IPS DF 6.9 (cell line): ENCODE measurements at regions not wholly inside any gene's neighbourhood (a gene's known extent, or its start where the extent isn't known, plus 50 kb on each side); places are given as distances from the start of the nearest gene placed in this dataset.

ENCODE experiments used
- DNase-seq: peaks from one replicate; pipeline ENCODE4 v3.0.0-alpha.2; 2013; ENCODE audit warnings: low read depth, low spot score
- H3K27ac ChIP-seq: one replicate; pipeline ENCODE4 v1.5.1; 2013; ENCODE audit warnings: low read length, control low read depth
- H3K27me3 ChIP-seq: 2 replicates; pipeline ENCODE4 v1.6.1; 2013; ENCODE audit warnings: mild to moderate bottlenecking, low read length; ENCODE audit not compliant: control insufficient read depth, insufficient read depth
- H3K36me3 ChIP-seq: 2 replicates; pipeline ENCODE4 v1.6.1; 2013; ENCODE audit warnings: low read length; ENCODE audit not compliant: control insufficient read depth, insufficient read depth
- H3K4me1 ChIP-seq: 2 replicates; pipeline ENCODE4 v1.6.1; 2013; ENCODE audit warnings: low read length; ENCODE audit not compliant: control insufficient read depth, insufficient read depth
- H3K4me3 ChIP-seq: 2 replicates; pipeline ENCODE4 v1.5.1; 2013; ENCODE audit warnings: mild to moderate bottlenecking, low read length
- H3K9me3 ChIP-seq: 2 replicates; pipeline ENCODE4 v1.6.1; 2013; ENCODE audit warnings: low read length, inconsistent platforms; ENCODE audit not compliant: control insufficient read depth, insufficient read depth
- WGBS: extraction: QIAGEN DNeasy Blood & Tissue Kit; methylation state at CpG from one replicate; pipeline ENCODE4 v1.1.7; 2013; ENCODE audit warnings: mixed read lengths, missing lambda C conversion rate; ENCODE audit not compliant: insufficient read length, insufficient coverage; 5-methylcytosine and 5-hydroxymethylcytosine counted together

DNA sequence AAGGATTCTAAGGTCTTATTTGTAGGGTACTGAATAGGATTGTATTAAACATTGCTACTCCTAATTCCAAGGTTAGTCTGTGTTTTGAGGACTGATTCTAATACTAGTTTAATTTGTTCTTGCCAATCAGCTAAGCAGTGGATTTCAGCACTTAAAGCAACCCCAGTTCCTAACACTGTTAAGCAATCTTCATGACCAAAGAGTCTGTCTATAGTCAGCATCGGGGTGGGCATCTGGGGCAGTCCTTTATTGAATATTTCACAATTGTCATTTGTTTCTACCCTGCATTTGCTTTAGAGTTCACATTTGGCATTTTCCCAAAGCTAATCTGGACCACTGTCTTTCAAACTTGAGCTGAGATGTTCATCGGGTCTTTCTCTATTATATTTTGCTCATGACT is 248.0 kb upstream of the TANK start:
- no CpG with 5 or more reads among the region's 2 CpGs for WGBS

DNA sequence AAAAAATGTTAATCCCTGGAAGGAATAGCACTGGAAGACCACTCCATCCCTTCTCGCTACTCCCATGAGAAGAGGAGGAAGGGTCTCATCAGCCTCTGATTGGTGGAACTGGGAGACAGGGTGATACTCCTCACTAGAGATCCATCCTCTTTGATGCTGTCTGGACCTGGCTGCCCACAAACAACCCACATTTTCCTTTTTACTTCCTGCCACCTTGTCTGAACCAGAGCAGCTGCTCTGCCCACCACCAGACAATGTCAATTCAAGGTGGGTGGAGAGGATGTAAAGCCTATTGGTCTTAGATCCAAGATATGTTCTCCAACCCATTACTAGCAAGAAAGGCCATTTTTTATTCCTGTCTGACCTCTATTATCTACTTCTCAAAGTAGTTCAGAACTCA is 246.9 kb upstream of the TANK start:
- no peaks in the 10 kb centered on the region for H3K36me3 ChIP-seq
- no peak for DNase-seq
- no peaks in the 10 kb centered on the region for H3K4me1 ChIP-seq
- H3K9me3 ChIP-seq = no peaks in the 10 kb centered on the region
- no peak overlapping the region for H3K4me3 ChIP-seq
- H3K27me3 ChIP-seq = 0 out of 2 replicates have a peak, but pooled peaks cover 1% of the 10 kb centered on the region
- H3K27ac ChIP-seq = no peak overlapping the region
- WGBS = no CpG with 5 or more reads among the region's 1 CpG

More for the DNA sequence above, 248.0 kb upstream of the TANK start:
- H3K4me1 ChIP-seq = no peaks in the 10 kb centered on the region
- H3K27me3 ChIP-seq = 0 out of 2 replicates have a peak, but pooled peaks cover 1% of the 10 kb centered on the region
- no peaks in the 10 kb centered on the region for H3K9me3 ChIP-seq
- no peak for DNase-seq
- H3K27ac ChIP-seq = no peak overlapping the region
- no peak overlapping the region for H3K4me3 ChIP-seq
- no peaks in the 10 kb centered on the region for H3K36me3 ChIP-seq

DNA sequence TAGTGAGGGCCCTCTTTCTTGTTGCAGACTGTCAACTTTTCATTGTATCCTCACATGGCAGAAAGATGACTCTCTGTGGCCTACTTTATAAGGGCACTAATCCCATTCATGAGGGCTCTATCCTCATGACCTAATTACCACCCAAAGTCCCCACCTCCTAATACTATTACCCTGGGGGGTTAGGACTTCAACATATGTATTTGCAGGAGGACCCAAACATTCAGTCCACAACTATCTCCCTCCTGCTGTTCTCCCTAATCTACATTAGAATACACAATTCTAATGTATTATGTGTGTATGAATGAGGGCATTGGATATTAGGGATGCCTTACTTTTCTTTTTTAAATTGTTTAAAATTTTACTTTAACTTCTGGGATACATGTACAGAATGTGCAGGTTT is 246.0 kb upstream of the TANK start:
- H3K9me3 ChIP-seq = no peaks in the 10 kb centered on the region
- no peak for DNase-seq
- H3K36me3 ChIP-seq = no peaks in the 10 kb centered on the region
- H3K4me1 ChIP-seq = no peaks in the 10 kb centered on the region
- no peak overlapping the region for H3K27ac ChIP-seq
- 0 out of 2 replicates have a peak, but pooled peaks cover 1% of the 10 kb centered on the region for H3K27me3 ChIP-seq
- H3K4me3 ChIP-seq = no peak overlapping the region

DNA sequence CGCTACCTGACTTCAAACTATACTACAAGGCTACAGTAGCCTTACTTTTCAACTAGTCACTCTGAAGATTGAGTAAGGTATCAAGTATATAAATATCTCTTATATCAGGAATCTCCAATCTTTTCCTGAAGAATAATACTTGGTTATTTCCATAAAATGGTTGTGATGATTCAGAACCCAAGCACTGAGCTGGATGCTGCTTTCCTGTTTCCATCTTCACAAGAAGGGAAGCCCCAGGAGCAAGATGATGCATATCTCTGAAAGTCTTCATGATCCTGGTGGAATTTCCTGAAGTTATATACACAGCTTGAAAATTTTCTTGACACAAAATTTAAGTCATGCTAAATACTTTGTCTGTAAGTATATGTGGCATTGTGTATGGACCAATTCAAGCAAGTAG is 243.9 kb upstream of the TANK start:
- Histone ChIP-seq H3K4me1 (no peaks in the 10 kb centered on the region), H3K36me3 (no peaks in the 10 kb centered on the region), H3K9me3 (no peaks in the 10 kb centered on the region), H3K27me3 (0 out of 2 replicates have a peak, but pooled peaks cover 1% of the 10 kb centered on the region), H3K27ac (no peak overlapping the region), H3K4me3 (no peak overlapping the region)
- no peak for DNase-seq
- WGBS = no CpG with 5 or more reads among the region's 1 CpG

DNA sequence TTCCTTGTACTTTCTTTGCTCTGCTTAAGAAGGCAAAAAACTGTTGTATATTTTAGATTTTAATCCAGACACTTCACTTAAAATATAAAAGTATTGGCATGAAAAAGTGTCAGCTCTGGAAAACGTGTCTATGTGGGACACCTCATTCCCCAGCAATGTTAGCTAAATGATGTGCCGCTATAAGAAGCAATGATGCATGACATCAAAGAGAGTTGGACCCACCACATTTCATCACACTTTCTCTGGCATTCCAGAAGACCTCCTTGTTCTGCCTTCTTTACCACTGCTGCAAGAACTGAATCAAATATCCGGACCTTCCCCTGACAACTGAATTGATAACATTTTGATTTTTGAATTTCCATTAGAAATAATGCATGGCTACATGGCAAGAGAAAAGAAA is 242.4 kb upstream of the TANK start:
- Histone ChIP-seq H3K36me3 (no peaks in the 10 kb centered on the region), H3K4me3 (no peak overlapping the region), H3K27ac (no peak overlapping the region), H3K27me3 (0 out of 2 replicates have a peak, but pooled peaks cover 1% of the 10 kb centered on the region), H3K9me3 (no peaks in the 10 kb centered on the region), H3K4me1 (no peaks in the 10 kb centered on the region; the same call in 1 of the 2 replicates)
- WGBS = no CpG with 5 or more reads among the region's 3 CpGs
- no peak for DNase-seq

DNA sequence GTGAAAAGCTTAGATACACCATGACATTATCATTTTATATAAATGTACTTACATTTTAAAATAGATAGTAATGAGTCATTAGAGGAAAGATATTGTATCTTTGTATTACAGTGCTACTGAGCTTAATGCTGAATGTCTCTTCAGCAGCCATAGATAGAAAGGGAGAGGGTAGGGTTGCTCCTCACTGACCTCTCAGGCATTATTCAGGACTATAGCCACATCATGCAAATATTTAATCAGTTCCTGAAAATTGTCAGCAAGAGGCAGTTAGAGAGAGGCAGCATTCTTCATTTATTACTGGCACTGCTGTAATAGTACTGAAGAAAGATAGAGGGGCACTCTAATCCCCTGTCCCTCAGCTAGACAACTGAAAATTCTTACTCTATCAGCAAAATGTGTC is 242.0 kb upstream of the TANK start:
- H3K27ac ChIP-seq = no peak overlapping the region
- no peaks in the 10 kb centered on the region; the same call in 1 of the 2 replicates for H3K4me1 ChIP-seq
- no peak overlapping the region for H3K4me3 ChIP-seq
- 0 out of 2 replicates have a peak, but pooled peaks cover 1% of the 10 kb centered on the region for H3K27me3 ChIP-seq
- no peak for DNase-seq
- H3K36me3 ChIP-seq = no peaks in the 10 kb centered on the region
- H3K9me3 ChIP-seq = no peaks in the 10 kb centered on the region

DNA sequence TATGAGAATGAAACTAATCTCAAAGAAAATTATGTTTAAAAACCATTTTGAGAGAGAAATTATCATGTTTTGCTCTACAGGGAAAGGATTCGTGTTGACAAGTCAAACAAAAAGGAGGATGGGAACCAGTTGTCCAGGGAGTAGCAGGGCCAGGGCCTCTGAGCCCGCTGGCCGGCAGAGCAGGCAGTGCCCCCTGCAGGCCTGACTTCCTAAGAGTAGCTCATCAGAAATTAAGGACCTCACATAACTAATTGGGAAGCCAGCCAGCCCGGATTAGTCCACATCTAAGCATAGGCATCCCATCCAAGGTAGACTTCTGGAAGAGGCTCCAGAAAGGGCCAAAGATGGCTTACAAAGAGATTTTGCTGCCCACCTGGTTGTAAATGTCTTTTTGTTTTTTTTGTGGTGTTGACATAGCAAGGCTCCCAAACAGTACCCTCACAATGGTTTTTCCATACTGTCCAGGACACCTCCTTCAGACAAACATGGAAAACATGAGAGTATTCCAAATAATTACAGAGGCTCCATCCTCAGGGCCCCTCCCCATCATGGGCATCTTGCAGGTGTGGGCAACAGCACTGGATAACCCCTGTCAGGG is 241.2 kb upstream of the TANK start:
- DNase-seq = peak; percentile 45
- no peaks in the 10 kb centered on the region for H3K27me3 ChIP-seq
- no peaks in the 10 kb centered on the region for H3K36me3 ChIP-seq
- no peaks in the 10 kb centered on the region for H3K9me3 ChIP-seq
- H3K27ac ChIP-seq = no peak overlapping the region
- no peaks in the 10 kb centered on the region; the same call in 1 of the 2 replicates for H3K4me1 ChIP-seq
- no CpG with 5 or more reads among the region's 4 CpGs for WGBS
- H3K4me3 ChIP-seq = no peak overlapping the region

DNA sequence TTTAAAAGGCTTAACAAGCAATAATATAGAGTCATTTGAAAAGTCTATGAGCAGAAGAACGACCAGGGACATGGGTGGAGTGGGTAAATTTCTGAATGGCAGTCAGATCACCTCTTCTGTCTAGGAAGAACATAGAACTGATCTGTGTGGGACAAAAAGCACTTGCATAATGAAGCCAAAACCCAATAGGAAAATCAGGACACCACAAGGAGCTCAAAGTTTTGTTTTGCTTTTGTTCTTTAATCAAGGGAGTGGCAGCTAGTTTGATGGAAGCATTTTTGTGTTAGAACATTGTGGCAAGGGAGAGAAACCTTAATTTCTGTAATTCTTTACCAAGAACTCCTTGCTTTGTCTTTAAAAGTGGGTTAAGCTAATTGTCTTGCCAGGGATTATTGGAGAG is 240.2 kb upstream of the TANK start:
- DNase-seq = no peak
- H3K36me3 ChIP-seq = no peaks in the 10 kb centered on the region
- no peak overlapping the region for H3K27ac ChIP-seq
- H3K4me1 ChIP-seq = no peaks in the 10 kb centered on the region; the same call in none of the 2 replicates
- H3K4me3 ChIP-seq = no peak overlapping the region
- no peaks in the 10 kb centered on the region for H3K9me3 ChIP-seq
- no CpG with 5 or more reads among the region's 1 CpG for WGBS
- H3K27me3 ChIP-seq = no peaks in the 10 kb centered on the region

DNA sequence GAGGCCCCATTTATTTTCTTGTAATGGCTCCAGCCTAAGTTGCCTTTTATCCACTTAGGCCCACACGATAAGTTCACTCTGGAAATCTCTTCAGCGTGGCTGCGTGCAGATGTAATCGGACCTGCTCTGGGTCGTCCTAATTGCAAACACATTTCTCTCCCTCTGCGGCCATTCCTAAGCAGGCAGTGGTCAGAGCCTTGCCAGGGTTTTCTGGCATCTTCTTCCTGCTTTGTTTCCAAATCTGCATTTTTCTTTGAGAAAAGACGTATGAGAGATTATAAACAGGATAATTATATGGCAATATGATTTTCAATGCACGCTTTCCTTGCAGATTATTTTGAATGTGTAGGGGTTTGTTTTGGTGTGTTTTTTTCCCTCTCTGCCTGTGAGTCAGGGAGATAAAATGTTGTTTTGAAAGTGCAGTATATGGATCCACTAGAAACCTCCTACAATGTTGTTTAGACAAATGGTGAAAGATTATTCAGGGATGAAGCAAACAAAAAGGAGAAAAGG is 239.4 kb upstream of the TANK start:
- 100% methylated on average over 1 of the region's 8 CpGs for WGBS
- H3K27me3 ChIP-seq = no peaks in the 10 kb centered on the region
- no peaks in the 10 kb centered on the region; the same call in none of the 2 replicates for H3K4me1 ChIP-seq
- H3K27ac ChIP-seq = no peak overlapping the region
- no peak overlapping the region for H3K4me3 ChIP-seq
- H3K9me3 ChIP-seq = no peaks in the 10 kb centered on the region
- no peak for DNase-seq
- no peaks in the 10 kb centered on the region for H3K36me3 ChIP-seq

DNA sequence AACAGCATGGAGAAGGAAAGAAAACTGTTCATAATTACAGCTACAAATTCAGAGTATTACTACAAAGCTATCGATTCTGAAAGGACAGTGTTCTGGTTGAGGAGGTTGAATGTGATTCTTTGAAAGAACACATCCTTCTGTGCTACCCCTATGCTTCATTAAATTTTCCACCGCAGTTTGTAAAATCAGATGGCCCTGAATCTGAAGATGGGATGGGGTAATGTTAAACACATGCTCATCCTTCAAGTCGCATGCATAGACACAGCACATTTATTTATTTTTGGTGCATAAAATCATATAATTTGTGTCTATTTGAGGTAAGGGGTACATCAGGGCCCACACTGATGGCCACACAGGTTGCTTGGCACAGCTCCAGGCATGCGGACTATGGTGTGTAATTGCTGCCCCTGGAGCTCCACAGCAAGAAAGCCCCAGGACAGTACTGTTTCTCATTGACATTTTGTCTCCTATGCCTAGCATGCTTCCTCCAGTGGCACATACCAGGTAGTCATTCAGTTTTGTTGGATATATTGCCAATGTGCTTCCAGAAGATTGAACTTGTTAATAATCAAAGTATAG is 238.8 kb upstream of the TANK start:
- WGBS = no CpG with 5 or more reads among the region's 4 CpGs
- Histone ChIP-seq H3K36me3 (no peaks in the 10 kb centered on the region), H3K4me1 (no peaks in the 10 kb centered on the region; the same call in none of the 2 replicates), H3K4me3 (no peak overlapping the region), H3K27me3 (no peaks in the 10 kb centered on the region), H3K27ac (no peak overlapping the region), H3K9me3 (no peaks in the 10 kb centered on the region)
- DNase-seq = no peak

DNA sequence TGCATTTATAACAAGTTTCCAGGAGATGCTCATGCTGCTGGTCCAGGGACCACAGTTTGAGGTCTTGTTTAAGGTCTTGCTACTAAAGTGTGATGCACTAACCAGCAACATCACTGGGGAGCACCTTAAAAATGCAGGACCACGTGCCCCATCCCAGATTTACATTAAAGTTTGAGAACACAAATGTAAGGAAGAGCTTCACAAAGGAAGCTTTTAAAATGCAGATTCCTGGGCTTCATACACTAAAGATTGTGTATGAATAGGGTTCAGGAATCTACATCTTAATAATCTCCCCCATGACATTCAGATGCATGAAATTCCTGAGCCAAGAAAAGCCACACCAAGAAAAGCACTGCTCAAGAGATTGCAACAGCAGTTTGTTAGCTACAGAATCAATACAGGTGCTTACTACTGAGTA is 235.3 kb upstream of the TANK start:
- no CpG with 5 or more reads among the region's 1 CpG for WGBS
- no peak overlapping the region for H3K27ac ChIP-seq
- no peaks in the 10 kb centered on the region; the same call in none of the 2 replicates for H3K4me1 ChIP-seq
- H3K4me3 ChIP-seq = no peak overlapping the region
- peak; percentile 58 for DNase-seq
- no peaks in the 10 kb centered on the region for H3K27me3 ChIP-seq
- no peaks in the 10 kb centered on the region for H3K36me3 ChIP-seq
- H3K9me3 ChIP-seq = no peaks in the 10 kb centered on the region
